Tibial nerve (tissue), 3 donors: ENCODE measurements at regions not wholly inside any gene's neighbourhood (a gene's known extent, or its start where the extent isn't known, plus 50 kb on each side); places are given as distances from the start of the nearest gene placed in this dataset.

Experiments used
- POLR2A ChIP-seq, 2 donors: fragments of 450-650 bp; IDR thresholded peaks; one replicate each; pipeline ENCODE4 v1.6.1; 2017; ENCODE audit warnings: antibody characterized with exemption in 2 of 2, mild to moderate bottlenecking in 2 of 2, moderate library complexity in 2 of 2
- TF ChIP-seq, protein P1 (sequence below), 5 experiments: fragments of 200-600 bp in 3 of 5; fragments of 450-650 bp in 2 of 5; sonication (generic) in 3 of 5; IDR thresholded peaks; one replicate each; pipeline ENCODE4 v1.5.1; 2016 to 2019; ENCODE audit warnings: antibody characterized with exemption in 5 of 5, mild to moderate bottlenecking in 3 of 5, moderate library complexity in 2 of 5

DNA sequence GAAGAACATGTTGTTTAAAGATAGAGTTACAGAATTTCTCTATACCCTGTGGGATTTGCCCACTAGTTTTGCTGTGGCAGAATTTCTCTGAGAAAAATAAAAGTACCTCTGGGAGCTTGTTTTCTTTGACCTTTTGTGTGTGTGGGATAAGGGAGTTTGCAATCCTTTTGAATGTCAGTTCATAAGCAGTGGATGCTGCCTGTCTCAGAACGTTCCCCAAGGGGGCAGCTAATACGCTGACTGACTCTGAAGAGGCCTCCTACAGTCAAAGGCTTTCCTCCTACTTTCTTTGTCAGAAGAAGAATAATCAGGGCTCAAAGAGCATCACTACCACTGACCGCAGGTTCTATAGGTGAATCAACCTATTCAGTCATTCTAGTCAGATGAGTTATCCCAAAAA is 140.6 kb downstream of the AASDHPPT start:
- TF ChIP-seq, protein P1, sequence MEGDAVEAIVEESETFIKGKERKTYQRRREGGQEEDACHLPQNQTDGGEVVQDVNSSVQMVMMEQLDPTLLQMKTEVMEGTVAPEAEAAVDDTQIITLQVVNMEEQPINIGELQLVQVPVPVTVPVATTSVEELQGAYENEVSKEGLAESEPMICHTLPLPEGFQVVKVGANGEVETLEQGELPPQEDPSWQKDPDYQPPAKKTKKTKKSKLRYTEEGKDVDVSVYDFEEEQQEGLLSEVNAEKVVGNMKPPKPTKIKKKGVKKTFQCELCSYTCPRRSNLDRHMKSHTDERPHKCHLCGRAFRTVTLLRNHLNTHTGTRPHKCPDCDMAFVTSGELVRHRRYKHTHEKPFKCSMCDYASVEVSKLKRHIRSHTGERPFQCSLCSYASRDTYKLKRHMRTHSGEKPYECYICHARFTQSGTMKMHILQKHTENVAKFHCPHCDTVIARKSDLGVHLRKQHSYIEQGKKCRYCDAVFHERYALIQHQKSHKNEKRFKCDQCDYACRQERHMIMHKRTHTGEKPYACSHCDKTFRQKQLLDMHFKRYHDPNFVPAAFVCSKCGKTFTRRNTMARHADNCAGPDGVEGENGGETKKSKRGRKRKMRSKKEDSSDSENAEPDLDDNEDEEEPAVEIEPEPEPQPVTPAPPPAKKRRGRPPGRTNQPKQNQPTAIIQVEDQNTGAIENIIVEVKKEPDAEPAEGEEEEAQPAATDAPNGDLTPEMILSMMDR (IDR thresholded peaks at IDR 0.05) = no peak
- no peak for TF ChIP-seq POLR2A (IDR thresholded peaks at IDR 0.05)
